Lower lobe of right lung (tissue), 2 donors: ENCODE measurements at regions not wholly inside any gene's neighbourhood (a gene's known extent, or its start where the extent isn't known, plus 50 kb on each side); places are given as distances from the start of the nearest gene placed in this dataset.

ENCODE experiments used
- ATAC-seq, 2 donors: fragments of 200-7000 bp; cut with Tn5 transposase; one replicate each; pipeline ENCODE4 v1.9.1; 2020 to 2022; ENCODE audit warnings: mild to moderate bottlenecking in 2 of 2, moderate library complexity in 2 of 2
- DNase-seq: peaks from one replicate; pipeline ENCODE4 v3.0.0-alpha.2; 2020
- H3K27ac ChIP-seq: fragments of 200-600 bp; one replicate; pipeline ENCODE4 v1.8.0; 2022
- H3K27me3 ChIP-seq: fragments of 200-600 bp; one replicate; pipeline ENCODE4 v1.8.0; 2022; ENCODE audit warnings: low read depth
- H3K36me3 ChIP-seq: fragments of 200-600 bp; one replicate; pipeline ENCODE4 v1.8.0; 2022; ENCODE audit warnings: mild to moderate bottlenecking
- H3K4me1 ChIP-seq: fragments of 200-600 bp; one replicate; pipeline ENCODE4 v1.8.0; 2022
- H3K4me3 ChIP-seq: fragments of 200-600 bp; one replicate; pipeline ENCODE4 v1.8.0; 2022; ENCODE audit warnings: mild to moderate bottlenecking
- H3K9me3 ChIP-seq: fragments of 200-600 bp; one replicate; pipeline ENCODE4 v1.8.0; 2022
- intact Hi-C: fragments of 100-400 bp; cut with DNase I; formaldehyde crosslinking; loops from one replicate; pipeline ENCODE4 v1.11.0; 2022
- TF ChIP-seq, protein P1 (sequence below): fragments of 200-600 bp; IDR thresholded peaks from one replicate; pipeline ENCODE4 v1.8.0; 2022; ENCODE audit warnings: antibody characterized with exemption, mild to moderate bottlenecking
- donor health status: DM: no; HTN: yes; CAD: no; lungs with severe emphysema.

DNA sequence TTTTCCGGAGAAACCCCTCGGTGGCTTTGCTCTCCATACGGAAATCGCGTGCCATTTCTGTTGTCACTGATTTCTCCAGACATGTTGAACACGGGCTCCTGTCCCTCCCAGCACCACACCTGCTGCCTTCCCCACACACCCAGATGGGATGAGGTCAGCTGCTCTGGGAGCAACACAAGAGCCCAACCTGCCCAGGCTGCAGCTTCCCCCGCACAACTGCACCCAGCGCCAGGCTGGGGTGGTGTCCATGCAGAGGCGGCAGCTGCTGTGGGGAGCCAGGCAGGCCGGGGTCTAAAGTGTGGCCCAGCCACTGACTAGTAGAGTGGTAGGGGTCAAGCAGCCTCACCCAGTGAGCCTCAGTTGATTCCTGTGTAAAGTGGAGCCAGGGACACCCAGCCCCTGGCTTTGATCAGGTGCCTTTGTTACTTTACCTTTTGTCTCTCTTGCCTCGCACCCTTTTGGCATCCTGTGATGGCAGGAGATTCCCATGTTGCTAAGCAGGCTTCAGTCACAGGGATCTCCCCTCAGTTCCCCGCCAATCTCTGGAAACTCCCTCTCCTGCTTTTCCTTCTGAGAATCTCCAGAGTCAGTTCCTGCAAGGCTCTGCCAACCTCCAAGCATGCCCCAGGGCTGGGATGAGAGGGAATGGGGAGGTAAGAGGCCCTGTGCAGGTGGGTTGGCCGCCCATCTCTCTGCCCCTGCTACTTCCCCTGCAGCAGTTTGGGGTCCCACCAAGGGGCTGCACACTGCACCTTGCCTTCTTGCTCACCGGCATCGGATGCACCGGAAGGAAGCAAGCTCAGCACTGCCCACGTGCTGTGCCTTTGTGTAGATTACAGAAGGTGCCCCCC lies 91.8 kb upstream of the ALDH1A3 start:
- DNase-seq, result no peak

DNA sequence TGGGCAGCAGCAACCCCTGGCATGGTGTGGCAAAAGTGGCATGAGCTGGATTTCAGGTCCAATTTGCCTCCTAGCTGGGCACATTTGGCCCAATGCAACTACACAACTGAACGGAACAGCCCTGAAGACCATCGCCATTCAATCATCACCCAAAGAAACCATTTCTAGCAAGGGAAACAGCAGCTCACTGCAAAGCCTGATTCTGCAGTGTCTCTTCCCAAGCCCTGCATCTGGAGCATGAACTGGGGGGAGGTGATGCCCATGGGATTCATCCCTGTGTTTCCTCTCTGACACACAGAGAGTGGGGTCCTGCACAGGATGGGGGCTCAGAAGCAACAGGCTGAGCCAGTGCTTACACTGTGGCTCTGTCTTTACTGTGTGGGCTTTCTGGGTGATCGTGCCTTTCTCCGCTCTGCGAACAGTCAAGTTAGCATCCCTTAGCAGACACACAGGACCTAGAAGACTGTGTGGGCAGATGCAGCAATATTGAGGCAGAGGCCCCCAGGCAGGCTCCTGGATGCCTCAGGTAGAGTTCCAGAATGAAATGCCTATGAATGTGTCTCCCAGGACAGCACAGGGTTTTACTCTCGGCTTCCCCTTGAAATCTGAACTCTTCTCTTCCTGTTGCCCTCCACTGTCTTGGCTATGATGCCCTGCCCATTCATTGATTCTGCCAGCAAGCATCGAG lies 91.1 kb upstream of the ALDH1A3 start:
- TF ChIP-seq, protein P1, sequence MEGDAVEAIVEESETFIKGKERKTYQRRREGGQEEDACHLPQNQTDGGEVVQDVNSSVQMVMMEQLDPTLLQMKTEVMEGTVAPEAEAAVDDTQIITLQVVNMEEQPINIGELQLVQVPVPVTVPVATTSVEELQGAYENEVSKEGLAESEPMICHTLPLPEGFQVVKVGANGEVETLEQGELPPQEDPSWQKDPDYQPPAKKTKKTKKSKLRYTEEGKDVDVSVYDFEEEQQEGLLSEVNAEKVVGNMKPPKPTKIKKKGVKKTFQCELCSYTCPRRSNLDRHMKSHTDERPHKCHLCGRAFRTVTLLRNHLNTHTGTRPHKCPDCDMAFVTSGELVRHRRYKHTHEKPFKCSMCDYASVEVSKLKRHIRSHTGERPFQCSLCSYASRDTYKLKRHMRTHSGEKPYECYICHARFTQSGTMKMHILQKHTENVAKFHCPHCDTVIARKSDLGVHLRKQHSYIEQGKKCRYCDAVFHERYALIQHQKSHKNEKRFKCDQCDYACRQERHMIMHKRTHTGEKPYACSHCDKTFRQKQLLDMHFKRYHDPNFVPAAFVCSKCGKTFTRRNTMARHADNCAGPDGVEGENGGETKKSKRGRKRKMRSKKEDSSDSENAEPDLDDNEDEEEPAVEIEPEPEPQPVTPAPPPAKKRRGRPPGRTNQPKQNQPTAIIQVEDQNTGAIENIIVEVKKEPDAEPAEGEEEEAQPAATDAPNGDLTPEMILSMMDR, result no peak
- Histone ChIP-seq H3K36me3 (no peaks in the 10 kb centered on the region), H3K4me3 (no peak overlapping the region), H3K27me3 (no peaks in the 10 kb centered on the region), H3K9me3 (no peaks in the 10 kb centered on the region), H3K4me1 (no peaks in the 10 kb centered on the region), H3K27ac (no peak overlapping the region)
- DNase-seq, result no peak
- no peak for ATAC-seq
- intact Hi-C loops, result no loop called here

More for the DNA sequence above, 91.8 kb upstream of the ALDH1A3 start:
- H3K4me1 ChIP-seq, result no peaks in the 10 kb centered on the region
- H3K27me3 ChIP-seq, result no peaks in the 10 kb centered on the region
- intact Hi-C loops, result no loop called here
- no peaks in the 10 kb centered on the region for H3K9me3 ChIP-seq
- TF ChIP-seq, protein P1, result no peak
- no peak overlapping the region for H3K4me3 ChIP-seq
- no peak overlapping the region for H3K27ac ChIP-seq
- H3K36me3 ChIP-seq, result no peaks in the 10 kb centered on the region
- no peak for ATAC-seq

DNA sequence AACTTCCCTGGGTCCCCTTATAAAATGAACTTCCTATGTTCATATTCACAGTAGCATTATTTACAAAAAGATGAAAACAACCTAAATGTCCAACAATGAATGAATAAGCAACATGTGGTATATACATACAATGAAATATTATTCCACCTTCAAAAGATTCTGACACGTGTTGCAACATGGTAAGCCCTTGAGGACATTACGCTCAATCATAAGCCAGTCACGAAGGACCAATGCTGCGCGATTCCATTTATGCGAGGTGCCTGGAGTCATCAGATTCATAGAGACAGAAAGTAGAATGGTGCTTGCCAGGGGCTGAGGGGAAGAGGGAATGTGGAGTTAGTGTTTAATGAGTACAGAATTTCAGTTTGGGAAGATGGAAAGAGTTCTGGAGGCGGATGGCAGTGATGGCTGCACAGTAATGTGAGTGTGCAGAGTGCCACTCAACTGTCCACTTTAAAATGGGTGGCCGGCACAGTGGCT lies 88.8 kb upstream of the ALDH1A3 start:
- no peaks in the 10 kb centered on the region for H3K36me3 ChIP-seq
- DNase-seq (no peak), ATAC-seq (no peak)
- H3K4me1 ChIP-seq, result no peaks in the 10 kb centered on the region
- H3K27me3 ChIP-seq, result no peaks in the 10 kb centered on the region
- intact Hi-C loops, result no loop called here
- H3K4me3 ChIP-seq, result no peak overlapping the region
- no peak overlapping the region for H3K27ac ChIP-seq
- H3K9me3 ChIP-seq, result no peaks in the 10 kb centered on the region
- TF ChIP-seq, protein P1, result no peak

DNA sequence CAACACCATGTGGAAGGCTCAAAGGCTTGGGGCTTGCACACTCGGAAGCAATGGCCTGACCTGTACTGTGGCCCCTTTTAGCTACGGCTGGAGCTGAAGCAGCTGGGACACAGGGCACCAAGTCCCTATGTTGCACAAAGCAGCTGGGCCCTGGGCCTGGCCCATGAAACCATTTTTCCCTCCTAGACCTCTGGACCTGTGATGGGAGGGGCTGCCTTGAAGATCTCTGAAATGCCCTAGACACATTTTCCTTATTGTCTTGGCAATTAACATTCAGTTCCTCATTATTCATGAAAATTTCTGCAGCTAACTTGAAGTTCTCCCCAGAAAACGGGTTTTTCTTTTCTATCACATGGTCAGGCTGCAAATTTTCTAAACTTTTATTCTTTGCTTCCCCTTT lies 85.6 kb upstream of the ALDH1A3 start:
- TF ChIP-seq, protein P1, result no peak

DNA sequence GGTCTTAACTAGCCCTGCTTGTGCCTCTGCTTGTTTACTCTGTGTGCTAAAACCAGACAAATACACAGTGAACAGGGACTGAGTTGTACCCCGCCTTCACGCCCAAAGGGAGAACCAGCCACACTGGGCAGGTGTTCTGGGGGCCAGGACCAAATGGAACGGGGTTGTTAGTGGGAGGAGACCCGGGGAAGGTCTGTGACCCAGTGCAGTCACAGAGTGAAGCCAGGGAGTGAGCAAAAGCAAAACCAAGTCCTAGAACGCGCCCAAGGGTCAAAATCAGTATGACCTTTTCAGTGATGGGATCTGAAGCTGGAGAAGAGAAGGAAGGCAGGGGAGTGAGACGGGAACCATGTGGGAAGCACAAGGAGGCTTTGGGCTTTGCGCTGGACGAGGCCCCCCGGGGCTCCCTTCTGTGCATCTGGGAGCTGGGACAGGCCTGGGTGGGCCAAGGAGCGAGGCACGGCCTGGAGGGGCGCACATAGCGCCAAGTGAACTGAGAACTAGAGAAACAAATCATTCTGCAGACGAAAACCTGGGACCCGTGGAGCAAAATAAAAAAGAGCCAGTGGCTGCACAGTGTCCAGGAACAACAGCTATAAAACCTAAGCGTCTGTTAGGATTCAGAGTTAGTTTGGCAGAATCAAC lies 78.3 kb upstream of the ALDH1A3 start:
- Histone ChIP-seq H3K4me3 (no peak overlapping the region), H3K36me3 (no peaks in the 10 kb centered on the region), H3K9me3 (no peaks in the 10 kb centered on the region), H3K27me3 (no peaks in the 10 kb centered on the region), H3K4me1 (no peaks in the 10 kb centered on the region), H3K27ac (no peak overlapping the region)
- DNase-seq (no peak), ATAC-seq (peak in 1 of 2 donors; percentile 41)
- intact Hi-C loops, result no loop called here
- TF ChIP-seq, protein P1, result no peak

More for the DNA sequence above, 85.6 kb upstream of the ALDH1A3 start:
- Histone ChIP-seq H3K9me3 (no peaks in the 10 kb centered on the region), H3K36me3 (no peaks in the 10 kb centered on the region), H3K27ac (no peak overlapping the region), H3K27me3 (no peaks in the 10 kb centered on the region), H3K4me3 (no peak overlapping the region), H3K4me1 (no peaks in the 10 kb centered on the region)
- DNase-seq, result no peak
- intact Hi-C loops, result no loop called here
- no peak for ATAC-seq
